SJSA1 (cell line): ENCODE measurements at regions not wholly inside any gene's neighbourhood (a gene's known extent, or its start where the extent isn't known, plus 50 kb on each side); places are given as distances from the start of the nearest gene placed in this dataset.

Source experiments
- DNase-seq, 2 experiments: peaks; one replicate each; pipeline ENCODE4 v3.0.0-alpha.2; 2015 to 2020; ENCODE audit warnings: low spot score in 2 of 2, low read depth in 1 of 2
- H3K27ac ChIP-seq: fragments of 250-450 bp; sonication (Bioruptor Pico); 2 replicates; pipeline ENCODE4 v1.5.1; 2020; ENCODE audit warnings: mild to moderate bottlenecking, moderate library complexity
- H3K27me3 ChIP-seq: fragments of 250-450 bp; sonication (Bioruptor Pico); replicated peaks from 2 replicates; pipeline ENCODE4 v1.5.1; 2020; ENCODE audit warnings: mild to moderate bottlenecking, moderate library complexity
- H3K36me3 ChIP-seq: fragments of 250-450 bp; sonication (Bioruptor Pico); 2 replicates; pipeline ENCODE4 v1.5.1; 2020; ENCODE audit warnings: mild to moderate bottlenecking
- H3K4me1 ChIP-seq: fragments of 250-450 bp; sonication (Bioruptor Pico); replicated peaks from 2 replicates; pipeline ENCODE4 v1.6.1; 2021; ENCODE audit warnings: mild to moderate bottlenecking
- H3K4me3 ChIP-seq: fragments of 250-450 bp; sonication (Bioruptor Pico); 2 replicates; pipeline ENCODE4 v1.5.1; 2020; ENCODE audit warnings: mild to moderate bottlenecking
- H3K9me3 ChIP-seq: fragments of 250-450 bp; sonication (Bioruptor Pico); replicated peaks from 2 replicates; pipeline ENCODE4 v1.5.1; 2020; ENCODE audit warnings: mild to moderate bottlenecking

DNA sequence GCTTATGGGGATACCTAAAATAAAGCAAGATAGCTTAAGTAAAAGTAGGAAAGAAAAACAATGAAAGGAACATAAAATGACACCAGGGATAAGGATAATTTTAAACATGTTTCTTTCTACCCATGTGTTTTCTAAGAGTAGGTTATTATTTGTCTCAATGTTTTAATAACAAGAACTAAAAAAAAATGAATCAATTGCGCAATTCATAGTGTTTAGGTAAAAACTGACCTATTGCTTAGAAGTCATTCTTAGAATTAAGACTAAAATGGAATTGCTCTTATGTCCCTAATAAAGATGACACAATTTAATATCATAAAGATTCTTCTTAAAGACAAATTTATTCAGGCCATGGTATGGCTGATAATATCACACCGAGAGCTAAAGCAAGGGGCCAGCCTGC, 58.0 kb upstream of the COL24A1 start:
- H3K27ac ChIP-seq: no peak overlapping the region
- no peaks in the 10 kb centered on the region for H3K27me3 ChIP-seq
- no peaks in the 10 kb centered on the region for H3K4me1 ChIP-seq
- no peak for DNase-seq
- no peak overlapping the region for H3K4me3 ChIP-seq
- H3K9me3 ChIP-seq: no peaks in the 10 kb centered on the region
- H3K36me3 ChIP-seq: no peaks in the 10 kb centered on the region

DNA sequence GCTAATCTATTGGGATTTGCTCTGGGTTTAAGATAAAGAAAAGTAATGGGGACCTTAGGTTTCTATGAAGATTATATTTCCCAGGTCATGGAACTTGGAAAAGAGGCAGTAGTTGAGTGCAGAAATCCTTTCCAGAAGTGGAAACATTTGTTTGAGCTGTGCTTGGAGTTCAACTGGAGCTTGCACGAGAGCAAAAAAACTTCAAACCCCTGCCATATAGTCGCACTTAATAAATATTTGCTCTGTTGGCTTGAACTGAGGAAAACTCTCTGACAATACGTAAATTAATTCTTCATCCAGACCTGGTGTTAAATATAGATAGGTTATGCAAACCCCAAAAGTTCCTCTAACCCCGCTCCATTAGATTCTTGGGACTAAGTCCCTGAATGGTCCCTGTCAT, 52.8 kb upstream of the COL24A1 start:
- no peaks in the 10 kb centered on the region for H3K36me3 ChIP-seq
- no peak overlapping the region for H3K4me3 ChIP-seq
- no peaks in the 10 kb centered on the region for H3K9me3 ChIP-seq
- 0 out of 2 replicates have a peak, but pooled peaks cover 10% of the 10 kb centered on the region for H3K4me1 ChIP-seq
- H3K27ac ChIP-seq: no peak overlapping the region
- no peaks in the 10 kb centered on the region for H3K27me3 ChIP-seq
- DNase-seq: no peak

DNA sequence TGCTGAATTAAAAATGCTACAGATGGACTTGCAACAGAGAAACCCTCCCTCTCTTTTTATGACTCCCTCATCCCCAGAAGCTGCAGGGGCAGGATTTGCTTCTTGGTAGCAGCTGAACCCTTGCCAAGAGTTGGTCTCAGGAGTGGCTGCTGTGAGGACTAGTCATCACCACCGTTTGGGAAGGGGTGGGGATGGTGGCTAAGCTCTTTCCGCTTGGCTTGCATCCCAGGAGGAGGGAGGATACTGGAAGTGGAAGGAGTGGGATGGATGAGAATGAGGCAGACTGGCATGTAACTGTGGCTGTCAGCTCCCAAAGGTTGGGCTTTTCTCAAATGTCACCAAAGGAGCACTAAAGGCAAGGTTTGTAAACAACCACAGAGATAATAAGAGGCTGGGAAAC, 50.8 kb upstream of the COL24A1 start:
- Histone ChIP-seq H3K4me1 (0 out of 2 replicates have a peak, but pooled peaks cover 10% of the 10 kb centered on the region), H3K9me3 (no peaks in the 10 kb centered on the region), H3K4me3 (no peak overlapping the region), H3K36me3 (no peaks in the 10 kb centered on the region), H3K27me3 (no peaks in the 10 kb centered on the region), H3K27ac (no peak overlapping the region)
- DNase-seq: peak; percentile 12 to 56
